K562 (cell line): ENCODE measurements at regions not wholly inside any gene's neighbourhood (a gene's known extent, or its start where the extent isn't known, plus 50 kb on each side); places are given as distances from the start of the nearest gene placed in this dataset.

Source experiments
- ATAC-seq: fragments of 200-7000 bp; cut with Tn5 transposase; 3 replicates; pipeline ENCODE4 v1.9.1; 2020; ENCODE audit warnings: moderate library complexity
- BruUV-seq: library from RNA; stranded (reverse); fragments of 400-500 nt; replicated peaks from 2 replicates; lab custom pipeline; 2021; lab: Mats Ljungman, UMichigan
- CTCF ChIA-PET: fragments of 300-600 bp; formaldehyde crosslinking; extraction: SDS; loops from one replicate; lab custom pipeline; 2021; ENCODE audit warnings: low intra/inter-chr PET ratio; lab: Yijun Ruan, JAX
- POLR2A ChIA-PET: fragments of 300-600, 350-650 bp; sonication (Branson Sonifier 250); formaldehyde crosslinking; extraction: SDS; loops from one replicate; lab custom pipeline; 2021; ENCODE audit warnings: antibody characterized with exemption, inconsistent platforms; lab: Yijun Ruan, JAX
- DNase-seq, 4 experiments: peaks; one replicate each; pipeline versions ENCODE4 v3.0.0 to v3.0.0-alpha.2; 2011 to 2018; ENCODE audit warnings: low spot score in 3 of 4, mixed read lengths in 3 of 4; ENCODE audit errors: extremely low read depth in 1 of 4
- FAIRE-seq: peaks from 2 replicates; lab custom pipeline; 2011; peaks lifted over from hg19 to GRCh38; lab: Jason Lieb, UNC
- H2AFZ ChIP-seq: 2 replicates; pipeline ENCODE4 v1.6.0; 2011; ENCODE audit warnings: low read depth, low read length, control low read depth, inconsistent platforms
- H3K27ac ChIP-seq: fragments of 200-600 bp; 3 replicates; pipeline ENCODE4 v1.8.0; 2011; ENCODE audit warnings: low read depth, mild to moderate bottlenecking, control low read depth, inconsistent platforms, low read length, moderate library complexity, mixed read lengths; ENCODE audit errors: extremely low read depth
- H3K27me3 ChIP-seq, 2 experiments: fragments of 300-600 bp in 1 of 2; 2 replicates in 1 of 2; 3 replicates in 1 of 2; pipeline versions ENCODE4 v1.6.0 to v1.8.0; 2011; ENCODE audit warnings: inconsistent platforms in 2 of 2, low read length in 2 of 2, mild to moderate bottlenecking in 1 of 2, mixed read lengths in 1 of 2, moderate library complexity in 1 of 2; ENCODE audit not compliant: control insufficient read depth in 2 of 2, insufficient read depth in 2 of 2
- H3K36me3 ChIP-seq: fragments of 300-600 bp; 3 replicates; pipeline ENCODE4 v1.8.0; 2011; ENCODE audit warnings: mild to moderate bottlenecking, low read length, inconsistent platforms; ENCODE audit not compliant: control insufficient read depth, insufficient read depth
- H3K4me1 ChIP-seq, 2 experiments: fragments of 200-600 bp in 1 of 2; replicated peaks in 1 of 2; 2 replicates in 1 of 2; 3 replicates in 1 of 2; pipeline versions ENCODE4 v1.5.1 to v1.8.0; 2011; ENCODE audit warnings: inconsistent platforms in 2 of 2, low read length in 2 of 2, mild to moderate bottlenecking in 1 of 2, mixed read lengths in 1 of 2, moderate library complexity in 1 of 2; ENCODE audit not compliant: control insufficient read depth in 2 of 2, insufficient read depth in 2 of 2
- H3K4me2 ChIP-seq: 2 replicates; pipeline ENCODE4 v1.6.1; 2011; ENCODE audit warnings: low read length, control low read depth, inconsistent platforms, mixed read lengths; ENCODE audit not compliant: insufficient read depth
- H3K4me3 ChIP-seq: fragments of 200-600 bp; sonication (generic), shearing (Covaris generic); 2 replicates; pipeline ENCODE4 v1.5.1; 2016; ENCODE audit warnings: control low read depth, inconsistent platforms
- H3K79me2 ChIP-seq: fragments of 200-600 bp; 3 replicates; pipeline ENCODE4 v1.8.0; 2011; ENCODE audit warnings: low read length, inconsistent platforms; ENCODE audit not compliant: control insufficient read depth, insufficient read depth
- H3K9ac ChIP-seq, 2 experiments: 2 replicates each; pipeline versions ENCODE4 v1.6.0 to v1.6.1; 2011; ENCODE audit warnings: low read depth in 2 of 2, low read length in 2 of 2, control low read depth in 1 of 2, inconsistent platforms in 1 of 2, mild to moderate bottlenecking in 1 of 2, mixed read lengths in 1 of 2; ENCODE audit not compliant: insufficient read depth in 1 of 2
- H3K9me1 ChIP-seq: one replicate; pipeline ENCODE4 v1.6.0; 2011; ENCODE audit warnings: inconsistent platforms, mild to moderate bottlenecking, low read length, moderate library complexity; ENCODE audit not compliant: control insufficient read depth, insufficient read depth
- H3K9me3 ChIP-seq: replicated peaks from 2 replicates; pipeline ENCODE4 v1.5.1; 2011; ENCODE audit warnings: low read depth, low read length, inconsistent platforms; ENCODE audit not compliant: control insufficient read depth, insufficient read depth
- H4K20me1 ChIP-seq: replicated peaks from 2 replicates; pipeline ENCODE4 v1.6.1; 2011; ENCODE audit warnings: low read length, inconsistent platforms, mixed read lengths; ENCODE audit not compliant: control insufficient read depth, insufficient read depth
- CCAR2 ChIP-seq: fragments of 200-400 bp; formaldehyde crosslinking; IDR thresholded peaks from 2 replicates; pipeline ENCODE4 v1.6.1; 2017; ENCODE audit warnings: mild to moderate bottlenecking, low read depth, low read length
- HDAC2 ChIP-seq: fragments of 450-650 bp; IDR thresholded peaks from 2 replicates; pipeline ENCODE4 v1.6.1; 2016; ENCODE audit warnings: mild to moderate bottlenecking
- KDM4B ChIP-seq, 2 experiments: fragments of 450-650 bp in 1 of 2; sonication (generic) in 1 of 2; IDR thresholded peaks; 2 replicates each; pipeline ENCODE4 v1.6.1; 2016 to 2017; ENCODE audit warnings: borderline replicate concordance in 2 of 2, antibody characterized with exemption in 1 of 2, low read depth in 1 of 2, mild to moderate bottlenecking in 1 of 2
- KLF1 ChIP-seq: fragments of 450-650 bp; IDR thresholded peaks from 2 replicates; pipeline ENCODE4 v1.6.1; 2016; ENCODE audit warnings: missing genetic modification characterization, missing compliant biosample characterization
- LARP7 ChIP-seq: fragments of 450-650 bp; IDR thresholded peaks from 2 replicates; pipeline ENCODE4 v1.6.1; 2016
- NFATC3 ChIP-seq: fragments of 450-650 bp; IDR thresholded peaks from 2 replicates; pipeline ENCODE4 v1.6.1; 2017; ENCODE audit warnings: mild to moderate bottlenecking
- NR3C1 ChIP-seq: sonication (generic); formaldehyde crosslinking; IDR thresholded peaks from 2 replicates; pipeline ENCODE4 v1.8.1; 2022; ENCODE audit warnings: missing genetic modification reagents
- SAFB2 ChIP-seq: fragments of 200-400 bp; formaldehyde crosslinking; IDR thresholded peaks from 2 replicates; pipeline ENCODE4 v1.6.1; 2018; ENCODE audit warnings: borderline replicate concordance, low read length, low read depth, moderate library complexity; ENCODE audit not compliant: severe bottlenecking
- TBL1XR1 ChIP-seq, 2 experiments: IDR thresholded peaks; 2 replicates each; pipeline ENCODE4 v1.6.1; 2012; ENCODE audit warnings: improper control_type of control experiment in 2 of 2, low read length in 2 of 2, mild to moderate bottlenecking in 1 of 2
- WGBS: fragments of 100-300 bp; shearing (Covaris generic); methylation state at CpG from one replicate; pipeline ENCODE4 v1.1.6; 2016; ENCODE audit warnings: low coverage, mixed read lengths; ENCODE audit not compliant: insufficient coverage; ENCODE audit errors: missing lambda C conversion rate; 5-methylcytosine and 5-hydroxymethylcytosine counted together
- in situ Hi-C: fragments of 300-500 bp; cut with MboI; formaldehyde crosslinking; loops from 4 replicates; pipeline ENCODE4 v1.15.0; 2018; ENCODE audit warnings: inconsistent platforms, mixed read lengths
- intact Hi-C: fragments of 100-400 bp; cut with micrococcal nuclease; formaldehyde crosslinking; loops from 2 replicates; pipeline ENCODE4 v1.14.2; 2022
- TF ChIP-seq, protein P1 (sequence below), 3 experiments: fragments of 200-800 bp in 1 of 3; fragments of 250-450 bp in 1 of 3; fragments of 450-650 bp in 1 of 3; sonication (Bioruptor Pico) in 1 of 3; sonication (Bioruptor generic) in 1 of 3; formaldehyde crosslinking in 1 of 3; IDR thresholded peaks; 2 replicates each; pipeline versions ENCODE4 v1.6.1 to v1.8.0; 2016 to 2022; ENCODE audit warnings: mild to moderate bottlenecking in 2 of 3, missing genetic modification characterization in 2 of 3, missing compliant biosample characterization in 1 of 3, moderate library complexity in 1 of 3
- TF ChIP-seq, protein P2 (sequence below): sonication (generic); formaldehyde crosslinking; IDR thresholded peaks from 2 replicates; pipeline ENCODE4 v1.9.0; 2022; ENCODE audit warnings: mild to moderate bottlenecking, missing genetic modification reagents

DNA sequence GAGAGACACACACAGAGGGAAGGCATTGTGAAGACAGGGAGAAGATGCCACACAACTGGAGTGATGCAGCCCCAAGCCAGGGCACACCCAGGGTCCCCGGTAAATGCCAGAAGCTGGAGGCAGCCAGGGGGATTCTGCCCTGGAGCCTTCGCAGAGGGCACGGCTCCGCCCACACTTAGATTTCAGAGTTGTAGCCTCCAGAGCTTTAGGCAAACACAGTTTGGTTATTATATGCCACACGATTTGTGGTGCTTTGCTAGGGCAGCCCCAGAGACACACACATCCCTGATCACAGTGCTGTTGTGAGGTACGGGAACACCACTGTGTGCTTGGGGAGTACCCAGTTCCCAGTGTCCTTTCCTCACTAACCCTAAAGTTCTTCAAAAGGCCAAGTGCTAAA is 280.6 kb downstream of the SMOC2 start (continued):
- TF ChIP-seq, protein P1, sequence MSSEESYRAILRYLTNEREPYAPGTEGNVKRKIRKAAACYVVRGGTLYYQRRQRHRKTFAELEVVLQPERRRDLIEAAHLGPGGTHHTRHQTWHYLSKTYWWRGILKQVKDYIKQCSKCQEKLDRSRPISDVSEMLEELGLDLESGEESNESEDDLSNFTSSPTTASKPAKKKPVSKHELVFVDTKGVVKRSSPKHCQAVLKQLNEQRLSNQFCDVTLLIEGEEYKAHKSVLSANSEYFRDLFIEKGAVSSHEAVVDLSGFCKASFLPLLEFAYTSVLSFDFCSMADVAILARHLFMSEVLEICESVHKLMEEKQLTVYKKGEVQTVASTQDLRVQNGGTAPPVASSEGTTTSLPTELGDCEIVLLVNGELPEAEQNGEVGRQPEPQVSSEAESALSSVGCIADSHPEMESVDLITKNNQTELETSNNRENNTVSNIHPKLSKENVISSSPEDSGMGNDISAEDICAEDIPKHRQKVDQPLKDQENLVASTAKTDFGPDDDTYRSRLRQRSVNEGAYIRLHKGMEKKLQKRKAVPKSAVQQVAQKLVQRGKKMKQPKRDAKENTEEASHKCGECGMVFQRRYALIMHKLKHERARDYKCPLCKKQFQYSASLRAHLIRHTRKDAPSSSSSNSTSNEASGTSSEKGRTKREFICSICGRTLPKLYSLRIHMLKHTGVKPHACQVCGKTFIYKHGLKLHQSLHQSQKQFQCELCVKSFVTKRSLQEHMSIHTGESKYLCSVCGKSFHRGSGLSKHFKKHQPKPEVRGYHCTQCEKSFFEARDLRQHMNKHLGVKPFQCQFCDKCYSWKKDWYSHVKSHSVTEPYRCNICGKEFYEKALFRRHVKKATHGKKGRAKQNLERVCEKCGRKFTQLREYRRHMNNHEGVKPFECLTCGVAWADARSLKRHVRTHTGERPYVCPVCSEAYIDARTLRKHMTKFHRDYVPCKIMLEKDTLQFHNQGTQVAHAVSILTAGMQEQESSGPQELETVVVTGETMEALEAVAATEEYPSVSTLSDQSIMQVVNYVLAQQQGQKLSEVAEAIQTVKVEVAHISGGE (CRISPR knock-in tag; IDR thresholded peaks at IDR 0.05) = no peak
- TF ChIP-seq NFATC3 = no peak
- TF ChIP-seq KLF1 (tag) = no peak
- TF ChIP-seq KDM4B (IDR thresholded peaks at IDR 0.05; ENCODE audit: borderline replicate concordance in 2 of 2, low read depth in 1 of 2) = no peak
- no peak for TF ChIP-seq HDAC2
- TF ChIP-seq, protein P2, sequence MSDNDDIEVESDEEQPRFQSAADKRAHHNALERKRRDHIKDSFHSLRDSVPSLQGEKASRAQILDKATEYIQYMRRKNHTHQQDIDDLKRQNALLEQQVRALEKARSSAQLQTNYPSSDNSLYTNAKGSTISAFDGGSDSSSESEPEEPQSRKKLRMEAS = no peak
- no peak for TF ChIP-seq SAFB2

DNA sequence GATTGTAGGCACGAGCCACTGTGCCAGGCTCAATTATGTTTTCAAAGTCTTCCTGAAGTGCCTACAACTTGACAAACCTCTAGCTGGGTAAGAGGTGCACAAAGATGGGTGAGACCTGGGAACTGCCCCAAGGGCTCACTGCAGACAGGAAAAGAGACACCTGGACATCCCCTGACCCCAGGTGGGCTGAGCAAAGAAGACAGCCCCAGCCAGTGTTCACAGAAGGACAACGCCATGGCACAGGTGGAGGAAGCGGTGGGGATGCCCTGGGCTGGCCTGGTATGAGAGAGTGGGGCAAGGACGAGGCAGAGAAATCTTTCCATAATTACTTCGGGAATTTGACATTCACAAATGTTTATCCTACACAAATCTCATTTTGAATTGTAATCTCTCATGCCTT is 278.9 kb downstream of the SMOC2 start:
- ATAC-seq (no peak), DNase-seq (no peak), FAIRE-seq (no peak)
- no peak overlapping the region for H3K4me3 ChIP-seq
- H3K36me3 ChIP-seq = no peaks in the 10 kb centered on the region
- no TSS peak for BruUV-seq
- CTCF ChIA-PET = no interaction called here
- H3K79me2 ChIP-seq = no peaks in the 10 kb centered on the region
- in situ Hi-C loops = no loop called here
- no peak overlapping the region for H3K27ac ChIP-seq
- 0% methylated on average over 5 of the region's 5 CpGs for WGBS
- no peak for TF ChIP-seq CCAR2
- TF ChIP-seq LARP7 = no peak
- TF ChIP-seq NR3C1 = no peak
- no peak for TF ChIP-seq TBL1XR1 (IDR thresholded peaks at IDR 0.05; ENCODE audit: low read length in 2 of 2)
- no peak overlapping the region for H3K9ac ChIP-seq
- H3K9me1 ChIP-seq = no peaks in the 10 kb centered on the region
- H3K4me1 ChIP-seq = no peaks in the 10 kb centered on the region
- peaks cover 5 to 35% of the 10 kb centered on the region in 2 experiments; a peak in 4 of 5 replicates for H3K27me3 ChIP-seq
- no peaks in the 10 kb centered on the region for H3K9me3 ChIP-seq
- H3K4me2 ChIP-seq = no peak overlapping the region
- POLR2A ChIA-PET = no interaction called here
- H2AFZ ChIP-seq = no peak overlapping the region
- intact Hi-C loops = no loop called here
- H4K20me1 ChIP-seq = no peaks in the 10 kb centered on the region; the same call in 1 of the 2 replicates
